DND-41 (cell line): ENCODE measurements at regions not wholly inside any gene's neighbourhood (a gene's known extent, or its start where the extent isn't known, plus 50 kb on each side); places are given as distances from the start of the nearest gene placed in this dataset.

ENCODE experiments used
- ATAC-seq: fragments of 200-7000 bp; cut with Tn5 transposase; 3 replicates; pipeline ENCODE4 v1.9.1; 2021; ENCODE audit warnings: low read depth; ENCODE audit not compliant: insufficient read depth
- DNase-seq: peaks from one replicate; pipeline ENCODE4 v3.0.0-alpha.2; 2020
- H2AFZ ChIP-seq: 2 replicates; pipeline ENCODE4 v1.6.0; 2012; ENCODE audit warnings: low read depth, low read length
- H3K27ac ChIP-seq: 2 replicates; pipeline ENCODE4 v1.5.1; 2012; ENCODE audit warnings: low read length, inconsistent platforms
- H3K27me3 ChIP-seq: fragments of 200-600 bp; sonication (generic); 2 replicates; pipeline ENCODE4 v1.6.0; 2012; ENCODE audit warnings: low read length, mild to moderate bottlenecking, inconsistent platforms; ENCODE audit not compliant: insufficient read depth, poor library complexity
- H3K36me3 ChIP-seq: 2 replicates; pipeline ENCODE4 v1.5.1; 2012; ENCODE audit warnings: low read length, inconsistent platforms; ENCODE audit not compliant: insufficient read depth
- H3K4me1 ChIP-seq: 2 replicates; pipeline ENCODE4 v1.5.1; 2012; ENCODE audit warnings: mild to moderate bottlenecking, low read length; ENCODE audit not compliant: insufficient read depth
- H3K4me2 ChIP-seq: 2 replicates; pipeline ENCODE4 v1.6.0; 2012; ENCODE audit warnings: mild to moderate bottlenecking, moderate library complexity, low read length, inconsistent platforms; ENCODE audit not compliant: insufficient read depth
- H3K4me3 ChIP-seq, 2 experiments: fragments of 200-600 bp in 1 of 2; shearing (Covaris generic) in 1 of 2; 2 replicates each; pipeline ENCODE4 v1.5.1; 2012 to 2016; ENCODE audit warnings: inconsistent platforms in 2 of 2, low read length in 2 of 2, mild to moderate bottlenecking in 2 of 2, low read depth in 1 of 2, moderate library complexity in 1 of 2
- H3K79me2 ChIP-seq: 2 replicates; pipeline ENCODE4 v1.6.0; 2012; ENCODE audit warnings: low read length, inconsistent platforms; ENCODE audit not compliant: insufficient read depth
- H3K9ac ChIP-seq: 2 replicates; pipeline ENCODE4 v1.6.0; 2012; ENCODE audit warnings: low read depth, mild to moderate bottlenecking, inconsistent platforms, low read length, moderate library complexity
- H3K9me3 ChIP-seq: 2 replicates; pipeline ENCODE4 v1.5.1; 2012; ENCODE audit warnings: low read length, moderate library complexity, mild to moderate bottlenecking, inconsistent platforms; ENCODE audit not compliant: insufficient read depth, severe bottlenecking
- H4K20me1 ChIP-seq: 2 replicates; pipeline ENCODE4 v1.6.0; 2012; ENCODE audit warnings: low read length; ENCODE audit not compliant: insufficient read depth
- EZH2 ChIP-seq: IDR thresholded peaks from 3 replicates; pipeline ENCODE4 v1.6.1; 2012; ENCODE audit warnings: borderline replicate concordance, low read depth, mild to moderate bottlenecking, moderate library complexity, low read length, inconsistent platforms; ENCODE audit not compliant: severe bottlenecking
- TF ChIP-seq, protein P1 (sequence below): IDR thresholded peaks from 2 replicates; pipeline ENCODE4 v1.5.1; 2012; ENCODE audit warnings: borderline replicate concordance, low read length, moderate library complexity, mild to moderate bottlenecking; ENCODE audit not compliant: poor library complexity, severe bottlenecking; ENCODE audit errors: extremely low read depth

DNA sequence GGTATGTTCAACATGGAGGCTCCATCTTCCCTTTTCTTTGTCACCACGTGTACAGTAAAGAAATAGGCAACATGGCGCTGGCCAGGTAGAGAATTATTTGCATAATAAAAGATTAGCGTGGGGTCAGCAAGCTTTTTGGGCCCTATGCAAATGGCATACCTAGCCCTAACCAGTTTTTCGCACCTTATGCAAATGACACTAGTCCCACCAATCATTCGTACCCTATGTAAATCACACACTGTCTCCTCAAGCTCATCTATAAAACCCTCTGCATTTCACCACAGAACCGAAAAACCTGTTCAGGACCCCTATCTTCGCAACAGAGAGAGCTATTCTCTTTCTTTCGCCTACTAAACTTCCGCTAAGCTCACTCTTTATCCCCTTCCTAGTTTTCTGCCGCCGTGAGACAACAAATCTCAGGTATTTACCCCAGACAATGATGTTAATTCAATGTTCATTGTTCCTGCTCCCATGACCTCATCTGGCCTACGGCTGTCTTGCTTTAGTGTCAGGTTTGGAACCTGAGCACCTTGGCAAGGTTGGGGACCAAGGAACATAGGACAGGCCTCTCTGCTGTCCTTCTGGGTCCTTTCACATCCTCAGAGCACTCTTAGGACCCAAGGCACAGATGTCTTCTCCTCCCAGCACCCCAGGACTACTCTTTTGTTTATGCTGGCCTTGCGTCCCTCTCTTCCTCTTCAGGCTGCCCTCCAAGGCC, 180.7 kb upstream of the RAI14 start:
- no peak for ATAC-seq
- Histone ChIP-seq H3K79me2 (no peaks in the 10 kb centered on the region), H3K4me3 (no peak overlapping the region), H3K27ac (no peak overlapping the region), H3K36me3 (no peaks in the 10 kb centered on the region), H3K4me2 (no peak overlapping the region), H3K9me3 (no peaks in the 10 kb centered on the region), H3K4me1 (no peaks in the 10 kb centered on the region), H3K9ac (no peak overlapping the region), H3K27me3 (no peaks in the 10 kb centered on the region), H2AFZ (no peak overlapping the region), H4K20me1 (no peaks in the 10 kb centered on the region)
- DNase-seq, result no peak
- TF ChIP-seq EZH2, result no peak
- TF ChIP-seq, protein P1, sequence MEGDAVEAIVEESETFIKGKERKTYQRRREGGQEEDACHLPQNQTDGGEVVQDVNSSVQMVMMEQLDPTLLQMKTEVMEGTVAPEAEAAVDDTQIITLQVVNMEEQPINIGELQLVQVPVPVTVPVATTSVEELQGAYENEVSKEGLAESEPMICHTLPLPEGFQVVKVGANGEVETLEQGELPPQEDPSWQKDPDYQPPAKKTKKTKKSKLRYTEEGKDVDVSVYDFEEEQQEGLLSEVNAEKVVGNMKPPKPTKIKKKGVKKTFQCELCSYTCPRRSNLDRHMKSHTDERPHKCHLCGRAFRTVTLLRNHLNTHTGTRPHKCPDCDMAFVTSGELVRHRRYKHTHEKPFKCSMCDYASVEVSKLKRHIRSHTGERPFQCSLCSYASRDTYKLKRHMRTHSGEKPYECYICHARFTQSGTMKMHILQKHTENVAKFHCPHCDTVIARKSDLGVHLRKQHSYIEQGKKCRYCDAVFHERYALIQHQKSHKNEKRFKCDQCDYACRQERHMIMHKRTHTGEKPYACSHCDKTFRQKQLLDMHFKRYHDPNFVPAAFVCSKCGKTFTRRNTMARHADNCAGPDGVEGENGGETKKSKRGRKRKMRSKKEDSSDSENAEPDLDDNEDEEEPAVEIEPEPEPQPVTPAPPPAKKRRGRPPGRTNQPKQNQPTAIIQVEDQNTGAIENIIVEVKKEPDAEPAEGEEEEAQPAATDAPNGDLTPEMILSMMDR, result no peak

DNA sequence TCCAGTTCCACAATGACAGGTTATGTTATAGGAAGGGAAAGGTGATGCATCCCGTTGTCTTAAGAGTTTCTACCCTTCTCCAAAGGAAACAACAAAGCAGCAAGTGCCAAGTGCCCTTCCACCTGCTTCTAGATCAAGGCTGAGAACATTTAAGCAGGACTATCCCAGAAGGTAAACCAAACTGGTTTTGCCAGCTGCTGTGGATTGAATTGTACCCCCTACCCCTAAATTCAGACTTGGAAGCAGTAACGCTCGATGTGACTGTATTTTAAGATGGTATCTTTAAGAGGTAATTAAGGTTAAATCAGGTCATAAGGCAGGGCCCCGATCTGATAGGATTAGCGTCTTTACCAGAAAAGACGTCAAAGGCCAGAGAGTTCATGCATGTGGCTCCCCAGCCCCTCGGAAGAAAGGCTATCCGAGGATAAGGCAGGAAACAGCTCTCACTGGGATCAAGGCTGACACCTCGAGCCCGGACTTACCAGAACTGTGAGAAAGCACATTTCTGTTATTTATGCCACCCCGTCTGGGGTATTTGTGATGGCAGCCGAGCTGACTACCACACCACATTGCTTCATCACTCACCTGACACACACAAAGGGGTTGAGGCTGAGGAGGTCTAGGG, 179.1 kb upstream of the RAI14 start:
- no peak overlapping the region for H3K9ac ChIP-seq
- no peaks in the 10 kb centered on the region for H3K27me3 ChIP-seq
- no peaks in the 10 kb centered on the region for H3K4me1 ChIP-seq
- no peak overlapping the region for H3K4me3 ChIP-seq
- no peak for ATAC-seq
- TF ChIP-seq, protein P1, result no peak
- TF ChIP-seq EZH2, result no peak
- no peaks in the 10 kb centered on the region for H3K36me3 ChIP-seq
- no peak for DNase-seq
- no peak overlapping the region for H3K27ac ChIP-seq
- H3K79me2 ChIP-seq, result no peaks in the 10 kb centered on the region
- no peak overlapping the region for H2AFZ ChIP-seq
- no peak overlapping the region for H3K4me2 ChIP-seq
- H4K20me1 ChIP-seq, result no peaks in the 10 kb centered on the region
- H3K9me3 ChIP-seq, result no peaks in the 10 kb centered on the region

DNA sequence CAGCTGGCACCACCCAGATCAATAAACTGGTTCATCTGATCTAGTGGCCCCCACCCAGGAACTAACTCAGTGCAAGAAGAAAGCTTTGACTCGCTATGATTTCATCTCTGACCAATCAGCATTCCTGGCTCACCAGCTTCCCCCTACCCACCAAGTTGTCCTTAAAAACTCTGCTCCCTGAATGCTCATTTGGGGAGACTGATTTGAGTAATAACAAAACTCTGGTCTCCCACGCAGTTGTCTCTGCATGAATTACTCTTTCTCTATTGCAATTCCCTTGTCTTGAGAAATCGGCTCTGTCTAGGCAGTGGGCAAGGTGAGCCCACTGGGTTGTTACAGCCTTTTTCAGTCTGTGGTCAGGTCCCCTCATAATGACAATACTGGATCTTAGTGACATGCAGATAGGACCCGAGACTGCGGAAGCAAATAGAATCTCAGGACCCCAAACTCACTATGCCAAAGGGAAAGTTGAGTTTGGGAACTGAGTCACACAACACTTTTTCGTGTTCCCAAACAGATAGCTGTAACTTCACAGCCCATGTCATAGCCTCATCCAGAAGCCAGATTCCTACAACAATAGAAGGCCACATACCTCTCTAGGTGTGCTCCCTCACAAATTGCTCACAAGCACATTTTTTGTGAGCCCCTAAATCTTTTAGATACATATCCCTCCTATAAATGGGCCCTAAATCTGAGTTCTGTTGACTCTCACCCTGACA, 175.2 kb upstream of the RAI14 start:
- DNase-seq (no peak), ATAC-seq (no peak)
- H4K20me1 ChIP-seq, result no peaks in the 10 kb centered on the region
- H3K4me2 ChIP-seq, result no peak overlapping the region
- H3K4me1 ChIP-seq, result no peaks in the 10 kb centered on the region
- peaks cover 6% of the 10 kb centered on the region for H3K27me3 ChIP-seq
- H2AFZ ChIP-seq, result no peak overlapping the region
- TF ChIP-seq, protein P1, result no peak
- TF ChIP-seq EZH2, result no peak
- no peak overlapping the region for H3K4me3 ChIP-seq
- H3K79me2 ChIP-seq, result no peaks in the 10 kb centered on the region
- H3K36me3 ChIP-seq, result no peaks in the 10 kb centered on the region
- no peaks in the 10 kb centered on the region for H3K9me3 ChIP-seq
- H3K27ac ChIP-seq, result no peak overlapping the region
- H3K9ac ChIP-seq, result no peak overlapping the region
